Esophagus muscularis mucosa (tissue), 4 donors: ENCODE measurements at regions not wholly inside any gene's neighbourhood (a gene's known extent, or its start where the extent isn't known, plus 50 kb on each side); places are given as distances from the start of the nearest gene placed in this dataset.

Experiments used
- DNase-seq: peaks from one replicate; pipeline ENCODE4 v3.0.0-alpha.2; 2017; ENCODE audit errors: extremely low spot score
- H3K27ac ChIP-seq, 4 donors: fragments of 200-600 bp; sonication (generic); replicated peaks in 1 of 4; 1 replicate in 3 of 4; 2 replicates in 1 of 4; pipeline ENCODE4 v1.5.1; 2016 to 2019; ENCODE audit warnings: mild to moderate bottlenecking in 1 of 4
- H3K27me3 ChIP-seq, 4 donors: fragments of 200-600 bp; sonication (generic); one replicate each; pipeline versions ENCODE4 v1.5.1 to v1.6.0; 2016 to 2019
- H3K36me3 ChIP-seq, 4 donors: fragments of 200-600 bp; sonication (generic); one replicate each; pipeline ENCODE4 v1.5.1; 2016 to 2019
- H3K4me1 ChIP-seq, 4 donors: fragments of 200-600 bp; sonication (generic); one replicate each; pipeline ENCODE4 v1.5.1; 2016 to 2019
- H3K4me3 ChIP-seq, 4 donors: fragments of 200-600 bp; sonication (generic); 1 replicate in 2 of 4; 2 replicates in 2 of 4; pipeline ENCODE4 v1.5.1; 2016 to 2019; ENCODE audit warnings: mild to moderate bottlenecking in 4 of 4, moderate library complexity in 1 of 4
- H3K9me3 ChIP-seq, 4 donors: fragments of 200-600 bp; sonication (generic); 1 replicate in 3 of 4; 2 replicates in 1 of 4; pipeline ENCODE4 v1.5.1; 2016 to 2019
- EP300 ChIP-seq: sonication (generic); formaldehyde crosslinking; IDR thresholded peaks from one replicate; pipeline ENCODE4 v1.6.1; 2017; ENCODE audit warnings: antibody characterized with exemption
- POLR2A ChIP-seq: fragments of 450-650 bp; IDR thresholded peaks from one replicate; pipeline ENCODE4 v1.6.1; 2017; ENCODE audit warnings: antibody characterized with exemption, moderate library complexity, mild to moderate bottlenecking, low read depth
- POLR2AphosphoS5 ChIP-seq, 2 donors: sonication (generic); formaldehyde crosslinking; IDR thresholded peaks; one replicate each; pipeline ENCODE4 v1.6.1; 2017; ENCODE audit warnings: antibody characterized with exemption in 2 of 2
- WGBS: methylation state at CpG from one replicate; pipeline ENCODE4 v1.1.5; 2018; 5-methylcytosine and 5-hydroxymethylcytosine counted together
- intact Hi-C: fragments of 100-400 bp; cut with DNase I; formaldehyde crosslinking; loops from one replicate; pipeline ENCODE4 v1.15.1; 2023
- TF ChIP-seq, protein P1 (sequence below), 3 experiments: fragments of 200-600 bp in 2 of 3; fragments of 450-650 bp in 1 of 3; sonication (generic) in 2 of 3; IDR thresholded peaks; one replicate each; pipeline ENCODE4 v1.5.1; 2017 to 2019; ENCODE audit warnings: antibody characterized with exemption in 3 of 3, mild to moderate bottlenecking in 2 of 3, moderate library complexity in 1 of 3

DNA sequence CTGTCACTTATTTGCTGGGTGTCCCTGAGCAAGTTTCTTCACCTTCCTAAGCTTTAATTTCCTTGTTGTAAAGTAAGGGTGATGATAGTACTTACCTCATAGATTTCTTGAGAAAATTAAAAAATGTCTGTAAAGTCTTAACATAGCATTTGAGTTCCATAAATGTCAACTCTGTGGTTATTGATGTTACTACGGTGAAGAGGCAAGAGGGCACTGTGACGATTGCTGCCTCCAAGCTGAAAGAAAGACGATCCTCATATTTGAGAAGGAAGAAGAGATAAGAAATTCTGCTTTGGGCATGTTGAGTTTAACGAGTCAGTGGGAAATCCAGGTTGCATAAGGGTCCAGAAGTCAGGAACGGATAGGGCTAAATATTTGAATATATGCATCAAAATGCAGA, 240.8 kb upstream of the ZPLD1 start:
- no peak for DNase-seq
- H3K9me3 ChIP-seq, result no peaks in the 10 kb centered on the region
- 90% methylated on average over 5 of the region's 5 CpGs for WGBS
- no peak overlapping the region for H3K4me3 ChIP-seq
- intact Hi-C loops, result no loop called here
- TF ChIP-seq POLR2AphosphoS5 (IDR thresholded peaks at IDR 0.05) (no peak), EP300 (no peak), POLR2A (no peak)
- TF ChIP-seq, protein P1, sequence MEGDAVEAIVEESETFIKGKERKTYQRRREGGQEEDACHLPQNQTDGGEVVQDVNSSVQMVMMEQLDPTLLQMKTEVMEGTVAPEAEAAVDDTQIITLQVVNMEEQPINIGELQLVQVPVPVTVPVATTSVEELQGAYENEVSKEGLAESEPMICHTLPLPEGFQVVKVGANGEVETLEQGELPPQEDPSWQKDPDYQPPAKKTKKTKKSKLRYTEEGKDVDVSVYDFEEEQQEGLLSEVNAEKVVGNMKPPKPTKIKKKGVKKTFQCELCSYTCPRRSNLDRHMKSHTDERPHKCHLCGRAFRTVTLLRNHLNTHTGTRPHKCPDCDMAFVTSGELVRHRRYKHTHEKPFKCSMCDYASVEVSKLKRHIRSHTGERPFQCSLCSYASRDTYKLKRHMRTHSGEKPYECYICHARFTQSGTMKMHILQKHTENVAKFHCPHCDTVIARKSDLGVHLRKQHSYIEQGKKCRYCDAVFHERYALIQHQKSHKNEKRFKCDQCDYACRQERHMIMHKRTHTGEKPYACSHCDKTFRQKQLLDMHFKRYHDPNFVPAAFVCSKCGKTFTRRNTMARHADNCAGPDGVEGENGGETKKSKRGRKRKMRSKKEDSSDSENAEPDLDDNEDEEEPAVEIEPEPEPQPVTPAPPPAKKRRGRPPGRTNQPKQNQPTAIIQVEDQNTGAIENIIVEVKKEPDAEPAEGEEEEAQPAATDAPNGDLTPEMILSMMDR (IDR thresholded peaks at IDR 0.05), result no peak
- H3K27me3 ChIP-seq, result no peaks in the 10 kb centered on the region
- H3K36me3 ChIP-seq, result no peaks in the 10 kb centered on the region
- H3K4me1 ChIP-seq, result peaks cover 5 to 20% (median 14%) of the 10 kb centered on the region in 4 donors
- no peak overlapping the region for H3K27ac ChIP-seq

DNA sequence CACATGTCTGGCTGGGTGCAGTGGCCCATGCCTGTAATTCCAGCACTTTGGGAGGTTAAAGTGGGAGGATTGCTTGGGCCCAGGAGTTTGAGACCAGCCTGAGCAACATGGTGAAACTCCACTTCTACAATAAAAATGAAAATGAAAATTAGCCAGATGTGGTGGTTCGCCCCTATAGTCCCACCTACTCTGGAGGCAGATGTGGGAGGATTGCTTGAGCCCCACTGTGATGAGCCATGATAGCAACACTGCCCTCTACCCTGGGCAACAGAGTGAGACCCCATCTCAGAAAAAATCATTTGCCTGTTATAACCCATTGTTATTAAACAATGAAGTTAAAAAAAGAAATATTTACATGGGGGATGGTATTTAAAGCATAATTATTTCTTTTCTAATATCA, 240.1 kb upstream of the ZPLD1 start:
- H3K4me1 ChIP-seq, result peaks cover 2 to 20% (median 11%) of the 10 kb centered on the region in 4 donors
- intact Hi-C loops, result no loop called here
- H3K27ac ChIP-seq, result no peak overlapping the region
- no peaks in the 10 kb centered on the region for H3K27me3 ChIP-seq
- WGBS, result 96% methylated on average over 1 of the region's 1 CpG
- no peak for DNase-seq
- H3K4me3 ChIP-seq, result no peak overlapping the region
- TF ChIP-seq POLR2A (no peak), EP300 (no peak)
- TF ChIP-seq, protein P1 (IDR thresholded peaks at IDR 0.05), result no peak
- H3K36me3 ChIP-seq, result no peaks in the 10 kb centered on the region
- H3K9me3 ChIP-seq, result no peaks in the 10 kb centered on the region

DNA sequence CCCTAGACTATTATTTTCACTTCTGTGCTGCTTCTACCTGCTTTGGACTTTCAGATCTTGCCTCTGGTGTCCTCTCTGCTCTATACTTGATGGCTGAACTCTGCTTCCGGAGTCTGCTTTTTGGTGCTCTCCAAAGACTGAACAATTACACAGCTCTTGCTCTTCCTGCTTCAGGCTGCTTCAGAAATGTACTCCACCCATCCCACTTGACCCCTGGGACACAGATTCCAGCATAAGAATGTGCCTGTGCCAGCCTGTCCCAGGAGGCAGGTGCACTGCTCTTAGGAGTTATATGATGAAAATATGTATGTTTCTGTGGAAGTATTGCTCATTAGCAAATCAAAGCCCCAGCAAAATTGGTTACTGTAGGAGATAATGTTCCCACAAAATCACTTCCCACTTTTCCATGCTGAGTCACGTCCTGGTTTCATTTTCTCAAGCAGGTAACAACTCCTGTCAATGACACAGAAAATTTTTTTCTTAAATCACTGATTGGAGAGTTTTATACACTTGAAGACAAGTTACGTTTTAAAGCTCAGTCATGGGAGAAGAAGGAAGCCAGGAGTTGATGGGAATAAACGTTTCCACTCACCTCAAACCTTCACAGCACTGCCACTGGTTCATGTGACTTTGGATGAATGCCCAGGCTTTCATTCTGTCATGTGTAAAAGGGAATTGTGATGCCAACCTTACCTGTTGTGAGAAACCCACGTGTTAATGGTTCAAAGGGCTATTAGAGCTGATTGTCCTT, 239.4 kb upstream of the ZPLD1 start:
- 65% methylated on average over 5 of the region's 5 CpGs for WGBS
- TF ChIP-seq, protein P1 (IDR thresholded peaks at IDR 0.05), result no peak
- TF ChIP-seq POLR2AphosphoS5 (IDR thresholded peaks at IDR 0.05) (no peak), EP300 (no peak), POLR2A (no peak)

DNA sequence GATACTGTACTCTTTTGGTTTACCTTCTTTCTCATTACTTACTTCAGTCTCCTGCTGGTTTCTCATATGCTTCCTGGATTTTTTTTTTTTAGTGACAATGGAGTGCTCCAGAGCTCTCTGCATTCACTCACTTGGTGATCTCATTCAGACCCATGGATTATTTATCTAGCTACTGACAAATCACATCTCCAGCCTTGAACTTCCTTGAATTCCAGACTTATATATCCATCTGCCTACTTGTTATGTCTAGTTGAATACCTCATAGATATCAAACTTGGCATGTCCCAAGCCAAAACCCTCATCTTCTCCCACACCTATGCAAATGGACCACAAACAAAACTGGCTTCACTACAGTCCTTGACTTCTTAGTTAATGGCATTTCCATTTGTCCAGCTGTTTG, 234.7 kb upstream of the ZPLD1 start:
- TF ChIP-seq, protein P1 (IDR thresholded peaks at IDR 0.05), result no peak
- no peak for TF ChIP-seq POLR2A
- TF ChIP-seq EP300, result no peak
- no peak for TF ChIP-seq POLR2AphosphoS5 (IDR thresholded peaks at IDR 0.05)
- H3K36me3 ChIP-seq, result no peaks in the 10 kb centered on the region
- no peaks in the 10 kb centered on the region for H3K27me3 ChIP-seq
- peaks cover 0 to 4% (median 1%) of the 10 kb centered on the region in 4 donors for H3K4me1 ChIP-seq
- no peaks in the 10 kb centered on the region for H3K9me3 ChIP-seq
- intact Hi-C loops, result no loop called here
- H3K27ac ChIP-seq, result no peak overlapping the region
- no peak for DNase-seq
- no peak overlapping the region for H3K4me3 ChIP-seq

More for the DNA sequence above, 239.4 kb upstream of the ZPLD1 start:
- Histone ChIP-seq H3K9me3 (no peaks in the 10 kb centered on the region), H3K4me3 (no peak overlapping the region), H3K4me1 (peaks cover 0 to 14% (median 6%) of the 10 kb centered on the region in 4 donors), H3K27ac (peak overlapping the region in 2 of 4 donors; percentile 15 to 28), H3K36me3 (no peaks in the 10 kb centered on the region), H3K27me3 (no peaks in the 10 kb centered on the region)
- intact Hi-C loops, result no loop called here
- DNase-seq, result no peak

DNA sequence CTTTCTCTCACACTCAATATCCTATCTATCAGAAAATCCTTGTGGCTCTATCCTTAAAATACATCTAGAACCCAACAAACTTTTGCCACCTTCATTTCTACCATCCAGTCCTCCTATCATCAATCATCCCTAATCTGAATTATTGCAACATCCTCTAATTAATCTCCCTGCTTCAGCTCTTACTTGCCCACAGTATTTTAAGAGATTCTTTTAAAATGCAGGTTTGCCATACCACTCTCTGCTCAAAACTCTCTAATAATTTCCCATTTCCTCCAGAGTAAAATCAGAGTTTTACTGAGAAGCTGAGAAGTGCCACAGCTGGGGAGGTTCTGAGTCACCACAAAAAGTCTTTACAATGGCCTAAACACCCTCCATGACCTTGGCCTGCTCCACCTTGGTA, 234.3 kb upstream of the ZPLD1 start:
- H3K4me3 ChIP-seq, result no peak overlapping the region
- TF ChIP-seq EP300, result no peak
- TF ChIP-seq POLR2AphosphoS5 (IDR thresholded peaks at IDR 0.05), result no peak
- TF ChIP-seq POLR2A, result no peak
- TF ChIP-seq, protein P1 (IDR thresholded peaks at IDR 0.05), result no peak
- H3K27me3 ChIP-seq, result no peaks in the 10 kb centered on the region
- no peaks in the 10 kb centered on the region for H3K9me3 ChIP-seq
- intact Hi-C loops, result no loop called here
- H3K4me1 ChIP-seq, result peaks cover 0 to under 1% (median 0%) of the 10 kb centered on the region in 4 donors
- H3K36me3 ChIP-seq, result no peaks in the 10 kb centered on the region
- H3K27ac ChIP-seq, result no peak overlapping the region
- no peak for DNase-seq
